ENCODE measurements at regions not wholly inside any gene's neighbourhood (a gene's known extent, or its start where the extent isn't known, plus 50 kb on each side); places are given as distances from the start of the nearest gene placed in this dataset.

DNA sequence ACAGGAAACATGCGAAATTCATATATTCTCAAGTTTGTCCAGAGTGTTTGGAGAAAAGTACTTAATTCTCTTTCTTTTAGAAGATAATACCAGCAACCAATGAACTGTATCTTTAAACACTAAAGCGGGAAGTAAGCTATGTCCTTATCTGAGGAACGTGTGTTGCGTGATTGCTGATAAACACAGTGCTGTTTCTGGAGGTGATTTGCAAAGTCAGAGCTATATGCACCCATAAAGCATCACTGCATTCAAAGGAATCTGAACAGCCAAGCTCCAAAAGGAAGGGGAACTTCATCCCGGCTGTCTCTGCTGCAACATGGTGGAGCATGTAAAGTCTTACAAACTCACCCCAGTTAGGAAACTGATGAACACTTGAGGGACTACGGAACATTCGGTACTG is 271.7 kb upstream of the FN1 start:
- no peak for TF ChIP-seq CTCF (IDR thresholded peaks at IDR 0.05; ENCODE audit: low read depth, low read length, missing control alignments)
- H3K4me3 ChIP-seq (ENCODE audit: low read depth, low read length) = no peak overlapping the region
- no peak for DNase-seq (ENCODE audit: low read depth)

GRCh38 chr2:215705771-215706361 is 270.0 kb upstream of the FN1 start:
- DNase-seq (ENCODE audit: low read depth) = no peak
- no peak overlapping the region for H3K4me3 ChIP-seq (ENCODE audit: low read depth, low read length)
- TF ChIP-seq CTCF (IDR thresholded peaks at IDR 0.05; ENCODE audit: low read depth, low read length, missing control alignments) = no peak

GRCh38 chr2:215705281-215705680 is 269.4 kb upstream of the FN1 start:
- no peak overlapping the region for H3K4me3 ChIP-seq (ENCODE audit: low read depth, low read length)
- TF ChIP-seq CTCF (IDR thresholded peaks at IDR 0.05; ENCODE audit: low read depth, low read length, missing control alignments) = no peak
- no peak for DNase-seq (ENCODE audit: low read depth)

DNA sequence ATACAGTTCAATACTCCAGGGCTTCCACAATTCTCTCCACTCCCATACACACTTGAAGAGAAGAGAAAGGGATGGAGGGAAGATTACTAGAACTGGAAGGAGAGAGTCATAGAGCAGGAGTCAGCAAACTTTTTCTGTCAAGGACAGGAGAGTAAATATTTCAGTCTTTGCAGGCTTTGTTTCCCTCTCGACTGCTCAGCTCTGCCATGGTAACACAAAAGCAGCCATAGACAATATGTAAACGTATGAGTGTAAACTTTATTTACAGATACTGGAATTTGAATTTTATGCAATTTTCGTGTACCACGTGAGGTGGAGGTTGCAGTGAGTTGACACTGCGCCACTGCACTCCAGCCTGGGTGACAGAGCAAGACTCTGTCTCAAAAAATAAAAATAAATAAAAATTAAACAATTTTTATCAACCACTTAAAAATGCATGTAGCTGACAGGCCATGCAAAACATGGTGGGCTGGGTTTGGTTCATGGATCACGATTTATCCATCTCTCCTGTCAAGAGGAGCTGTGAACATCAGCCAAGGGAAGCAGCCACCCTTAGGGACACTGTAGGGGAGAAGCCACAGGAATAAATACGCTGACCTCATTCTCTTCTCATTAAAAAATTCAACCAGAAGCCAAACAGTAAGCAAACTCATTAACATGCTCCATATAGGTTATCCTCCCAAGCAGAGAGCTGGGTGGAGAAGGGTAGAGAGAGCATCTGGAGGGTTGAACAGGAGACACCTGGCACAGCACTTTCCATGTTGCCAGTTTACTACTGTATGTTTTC is 266.4 kb upstream of the FN1 start:
- no peak overlapping the region for H3K4me3 ChIP-seq (ENCODE audit: low read depth, low read length)
- no peak for DNase-seq (ENCODE audit: low read depth)
- TF ChIP-seq CTCF (IDR thresholded peaks at IDR 0.05; ENCODE audit: low read depth, low read length, missing control alignments) = no peak

DNA sequence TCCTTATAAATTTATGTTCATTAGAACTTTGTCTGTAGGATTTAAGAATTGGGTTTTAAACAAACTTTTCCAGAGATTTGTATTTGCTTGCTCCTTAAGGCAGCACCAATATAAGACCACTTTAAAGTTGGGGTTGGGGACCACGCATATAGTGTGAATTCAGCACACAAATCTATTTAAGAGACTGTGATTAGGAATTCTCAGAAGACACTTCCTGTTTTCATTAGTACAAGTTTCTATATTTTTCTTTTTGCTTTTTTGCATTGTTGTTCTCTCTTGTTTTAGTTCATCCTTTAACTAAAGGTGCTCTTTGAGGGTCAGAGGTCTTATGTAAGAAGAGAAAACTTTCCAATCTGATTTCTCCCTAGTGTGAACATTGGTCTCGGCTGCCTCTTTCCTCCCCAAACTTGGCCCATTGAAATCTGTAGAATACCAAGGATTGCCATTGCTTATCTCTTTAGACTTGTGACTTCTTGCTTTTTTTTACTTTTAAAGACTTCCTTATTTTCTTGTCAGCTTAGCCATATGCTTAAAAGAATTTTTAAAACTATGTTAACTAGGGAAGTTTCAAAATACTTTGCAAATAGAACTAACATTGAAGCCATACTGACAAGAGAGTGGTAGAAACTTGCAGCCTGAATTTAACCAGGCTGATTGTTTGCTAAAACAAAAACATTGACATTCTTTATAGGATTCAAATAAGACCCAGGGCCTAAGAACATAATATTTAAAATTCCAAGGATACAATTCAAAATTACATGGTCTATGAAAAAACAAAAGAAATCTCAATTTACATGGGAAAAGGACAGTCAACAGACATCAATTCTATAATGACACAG is 264.1 kb upstream of the FN1 start:
- TF ChIP-seq CTCF (IDR thresholded peaks at IDR 0.05; ENCODE audit: low read depth, low read length, missing control alignments) = no peak
- H3K4me3 ChIP-seq (ENCODE audit: low read depth, low read length) = no peak overlapping the region
- no peak for DNase-seq (ENCODE audit: low read depth)

DNA sequence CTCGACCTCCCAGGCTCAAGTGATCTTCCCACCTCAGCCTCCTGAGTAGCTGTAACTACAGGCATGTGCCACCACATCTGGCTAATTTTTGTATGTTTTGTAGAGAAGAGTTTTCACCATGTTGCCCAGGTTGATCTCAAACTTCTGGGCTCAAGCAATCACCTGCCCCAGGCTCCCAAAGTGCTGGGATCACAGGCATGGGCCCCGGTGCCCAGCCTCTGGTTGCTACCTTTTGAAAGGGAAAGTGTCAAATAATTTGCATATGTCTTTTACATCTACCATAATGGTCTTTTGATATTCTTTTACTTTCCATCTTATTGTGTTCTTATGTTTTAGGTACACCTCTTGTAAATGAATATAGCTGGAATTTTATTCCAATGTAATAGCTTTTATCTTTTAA is 263.1 kb upstream of the FN1 start:
- TF ChIP-seq CTCF (IDR thresholded peaks at IDR 0.05; ENCODE audit: low read depth, low read length, missing control alignments) = no peak
- no peak overlapping the region for H3K4me3 ChIP-seq (ENCODE audit: low read depth, low read length)
- DNase-seq (ENCODE audit: low read depth) = no peak

Data from GM12864 (cell line).